ENCODE measurements at regions not wholly inside any gene's neighbourhood (a gene's known extent, or its start where the extent isn't known, plus 50 kb on each side); places are given as distances from the start of the nearest gene placed in this dataset.

GRCh38 chr1:219537223-219537631 is 75.7 kb downstream of the ZC3H11B start:
- H3K4me3 ChIP-seq (ENCODE audit: low read length), result no peak overlapping the region
- no peak for DNase-seq (ENCODE audit: low read depth)
- no peak for TF ChIP-seq CTCF (IDR thresholded peaks at IDR 0.05; ENCODE audit: insufficient read depth, low read depth, low read length, missing control alignments)

- TF ChIP-seq CTCF (IDR thresholded peaks at IDR 0.05; ENCODE audit: insufficient read depth, low read depth, low read length, missing control alignments), result no peak
- DNase-seq (ENCODE audit: low read depth), result no peak
- no peak overlapping the region for H3K4me3 ChIP-seq (ENCODE audit: low read length)
Observed at GRCh38 chr1:219536038-219536437, 76.9 kb downstream of the ZC3H11B start.

- no peak for TF ChIP-seq CTCF (IDR thresholded peaks at IDR 0.05; ENCODE audit: insufficient read depth, low read depth, low read length, missing control alignments)
- H3K4me3 ChIP-seq (ENCODE audit: low read length), result no peak overlapping the region
- DNase-seq (ENCODE audit: low read depth), result no peak
Observed at GRCh38 chr1:219534991-219535390, 77.9 kb downstream of the ZC3H11B start.

GRCh38 chr1:219533280-219533679 is 79.6 kb downstream of the ZC3H11B start:
- no peak for DNase-seq (ENCODE audit: low read depth)
- no peak overlapping the region for H3K4me3 ChIP-seq (ENCODE audit: low read length)
- no peak for TF ChIP-seq CTCF (IDR thresholded peaks at IDR 0.05; ENCODE audit: insufficient read depth, low read depth, low read length, missing control alignments)

GRCh38 chr1:219529116-219529515 is 83.8 kb downstream of the ZC3H11B start:
- no peak overlapping the region for H3K4me3 ChIP-seq (ENCODE audit: low read length)
- DNase-seq (ENCODE audit: low read depth), result no peak
- no peak for TF ChIP-seq CTCF (IDR thresholded peaks at IDR 0.05; ENCODE audit: insufficient read depth, low read depth, low read length, missing control alignments)

- DNase-seq (ENCODE audit: low read depth), result no peak
- H3K4me3 ChIP-seq (ENCODE audit: low read length), result no peak overlapping the region
- no peak for TF ChIP-seq CTCF (IDR thresholded peaks at IDR 0.05; ENCODE audit: insufficient read depth, low read depth, low read length, missing control alignments)
Observed at GRCh38 chr1:219528633-219529032, 84.3 kb downstream of the ZC3H11B start.

- no peak for DNase-seq (ENCODE audit: low read depth)
- TF ChIP-seq CTCF (IDR thresholded peaks at IDR 0.05; ENCODE audit: insufficient read depth, low read depth, low read length, missing control alignments), result no peak
- no peak overlapping the region for H3K4me3 ChIP-seq (ENCODE audit: low read length)
Observed at GRCh38 chr1:219527994-219528393, 84.9 kb downstream of the ZC3H11B start.

Data from epithelial cell of esophagus (primary cell).